DLD1 (cell line): ENCODE measurements at regions not wholly inside any gene's neighbourhood (a gene's known extent, or its start where the extent isn't known, plus 50 kb on each side); places are given as distances from the start of the nearest gene placed in this dataset.
"Not testable (repeated sequence)": the region's sequence is repeated elsewhere in the genome, so short reads cannot be mapped to it uniquely, and the experiment has no call there.

Experiments used
- in situ Hi-C: cut with HindIII; loops from 2 replicates; pipeline ENCODE4 v1.10.0; 2017; ENCODE audit warnings: low sequenced_read_pairs

GRCh38 chr2:125681576-125681975 is 974.4 kb upstream of the GYPC start:
- in situ Hi-C loops: no loop called here

DNA sequence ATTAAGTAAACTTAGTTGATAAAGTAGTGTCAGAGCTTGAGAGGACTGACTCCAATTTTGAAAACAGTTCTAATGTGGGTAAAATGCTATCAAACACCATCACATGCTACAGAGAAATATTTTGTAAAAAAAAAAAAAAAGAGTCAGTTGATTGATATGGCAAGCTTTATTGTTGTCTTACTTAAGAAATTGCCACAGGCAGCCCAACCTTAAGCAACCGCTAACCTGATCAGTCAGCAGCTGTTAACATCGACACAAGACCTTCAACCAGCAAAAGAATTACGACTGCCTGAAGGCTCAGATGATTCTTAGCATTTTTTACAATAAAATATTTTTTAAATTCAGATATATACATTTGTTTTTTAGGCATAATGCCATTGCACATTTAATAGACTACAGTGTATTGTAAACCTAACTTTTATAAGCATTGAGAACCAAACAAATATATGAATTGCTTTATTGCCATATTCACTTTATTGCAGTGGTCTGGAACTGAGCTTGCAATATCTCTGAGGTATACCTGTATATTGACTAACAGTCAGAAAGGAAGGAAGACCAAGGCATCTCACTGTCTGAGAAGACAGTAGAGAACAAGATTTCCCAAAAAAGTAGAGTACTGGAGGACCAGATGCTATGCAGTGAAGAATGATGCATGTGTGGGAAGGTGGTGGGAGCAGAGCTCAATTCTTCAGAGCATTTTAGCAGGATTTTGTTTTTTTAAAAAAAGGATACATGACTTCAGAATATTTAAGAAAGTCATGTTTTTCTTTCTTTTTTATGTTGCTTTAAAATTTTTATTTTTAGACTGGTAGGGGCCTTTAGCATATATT is 973.8 kb upstream of the GYPC start:
- in situ Hi-C loops: no loop called here

- in situ Hi-C loops: no loop called here
Measured at GRCh38 chr2:125684256-125684655, 971.7 kb upstream of the GYPC start.

DNA sequence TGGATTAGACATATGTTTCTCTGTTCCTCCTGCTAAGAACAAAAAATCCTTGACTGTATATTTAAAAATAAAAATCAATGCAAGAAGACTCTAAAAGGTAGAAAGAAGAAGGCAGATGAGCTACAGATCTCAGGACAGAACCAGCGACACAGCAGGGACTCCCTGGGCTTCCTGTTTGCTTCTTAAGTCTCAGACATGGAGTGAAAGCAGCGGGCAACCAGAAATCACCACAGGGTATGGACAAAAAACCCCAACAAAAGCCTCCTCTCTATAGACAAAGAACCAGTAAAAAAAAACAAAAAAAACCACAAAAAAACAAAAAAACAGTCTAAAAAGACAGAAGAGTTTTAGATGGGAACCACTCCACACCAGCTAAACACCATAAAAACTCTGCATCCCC is 971.0 kb upstream of the GYPC start:
- in situ Hi-C loops: no loop called here

- in situ Hi-C loops: no loop called here
Measured at GRCh38 chr2:125696560-125696959, 959.4 kb upstream of the GYPC start.

DNA sequence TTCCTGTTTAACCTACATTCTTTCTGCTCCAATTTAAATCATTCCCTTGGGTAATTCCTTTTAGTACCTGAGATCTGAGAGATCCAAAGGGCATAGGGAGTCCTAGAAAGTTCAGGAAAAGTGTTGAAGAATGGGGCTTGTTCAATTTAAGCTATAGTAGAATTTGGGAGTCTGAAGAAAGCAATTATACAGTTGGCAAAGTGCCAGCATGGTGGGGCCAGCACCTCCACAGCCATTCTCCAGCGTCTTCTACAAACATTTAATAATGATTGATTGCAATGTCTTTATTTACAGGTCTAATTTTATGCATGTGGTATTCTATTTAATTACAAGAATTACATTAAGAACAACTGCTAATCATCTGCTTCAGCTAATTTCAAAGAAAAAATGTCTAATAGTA is 957.7 kb upstream of the GYPC start:
- in situ Hi-C loops: no loop called here

DNA sequence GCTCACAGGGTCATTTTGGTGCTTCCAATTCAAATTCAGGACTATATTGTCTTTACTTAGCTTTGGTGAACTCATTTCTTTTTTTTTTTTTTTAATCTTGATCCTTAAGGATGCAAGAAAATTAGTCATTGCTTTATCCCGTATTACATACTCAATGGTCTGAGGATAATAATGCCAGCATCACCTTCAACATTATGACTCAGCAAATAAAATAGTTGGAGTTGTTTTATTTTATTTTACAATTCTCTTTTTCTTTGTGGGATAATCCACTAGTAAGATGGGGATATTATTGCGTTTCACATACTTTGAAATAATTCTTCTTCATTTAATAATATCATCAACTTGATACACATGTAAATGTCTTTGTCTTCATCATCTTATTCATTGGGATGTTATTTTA is 954.9 kb upstream of the GYPC start:
- in situ Hi-C loops: no loop called here

DNA sequence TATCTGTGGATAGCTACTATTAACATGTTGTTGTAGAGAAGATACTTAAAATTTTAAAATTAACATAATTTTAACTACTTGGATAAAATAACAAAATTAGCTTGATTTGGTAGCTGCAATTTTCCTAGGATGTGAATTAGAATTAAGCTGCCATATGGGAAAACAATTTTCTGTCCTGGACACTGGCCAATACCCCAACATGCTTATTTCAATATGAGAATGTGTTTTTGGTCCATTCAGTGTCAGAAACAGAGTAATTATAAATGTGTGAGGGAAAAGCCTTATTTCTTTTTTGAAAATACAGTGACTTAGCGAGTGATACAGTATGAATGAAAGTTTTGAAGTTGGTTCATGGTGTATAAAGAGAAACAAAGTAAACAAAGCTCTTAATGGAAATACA is 948.3 kb upstream of the GYPC start:
- in situ Hi-C loops: no loop called here

DNA sequence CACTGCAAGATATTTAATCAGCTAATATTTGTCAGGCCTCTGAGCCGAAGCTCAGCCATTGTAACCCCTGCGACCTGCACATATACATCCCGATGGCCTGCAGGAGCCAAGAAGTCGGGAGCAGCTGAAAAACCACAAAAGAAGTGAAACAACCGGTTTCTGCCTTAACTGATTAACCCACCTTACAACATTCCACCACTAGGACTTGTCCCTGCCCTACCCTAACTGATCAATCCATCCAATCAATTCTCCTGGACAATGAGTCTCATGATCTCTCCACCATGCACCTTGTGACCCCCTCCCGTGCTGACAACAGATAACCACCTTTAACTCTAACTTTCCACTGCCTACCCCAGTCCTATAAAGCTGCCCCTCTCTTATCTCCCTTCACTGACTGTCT is 945.4 kb upstream of the GYPC start:
- in situ Hi-C loops: no loop called here

- in situ Hi-C loops: no loop called here
Measured at GRCh38 chr2:125711075-125711474, 944.9 kb upstream of the GYPC start.

GRCh38 chr2:125713533-125713932 is 942.4 kb upstream of the GYPC start:
- in situ Hi-C loops: no loop called here

DNA sequence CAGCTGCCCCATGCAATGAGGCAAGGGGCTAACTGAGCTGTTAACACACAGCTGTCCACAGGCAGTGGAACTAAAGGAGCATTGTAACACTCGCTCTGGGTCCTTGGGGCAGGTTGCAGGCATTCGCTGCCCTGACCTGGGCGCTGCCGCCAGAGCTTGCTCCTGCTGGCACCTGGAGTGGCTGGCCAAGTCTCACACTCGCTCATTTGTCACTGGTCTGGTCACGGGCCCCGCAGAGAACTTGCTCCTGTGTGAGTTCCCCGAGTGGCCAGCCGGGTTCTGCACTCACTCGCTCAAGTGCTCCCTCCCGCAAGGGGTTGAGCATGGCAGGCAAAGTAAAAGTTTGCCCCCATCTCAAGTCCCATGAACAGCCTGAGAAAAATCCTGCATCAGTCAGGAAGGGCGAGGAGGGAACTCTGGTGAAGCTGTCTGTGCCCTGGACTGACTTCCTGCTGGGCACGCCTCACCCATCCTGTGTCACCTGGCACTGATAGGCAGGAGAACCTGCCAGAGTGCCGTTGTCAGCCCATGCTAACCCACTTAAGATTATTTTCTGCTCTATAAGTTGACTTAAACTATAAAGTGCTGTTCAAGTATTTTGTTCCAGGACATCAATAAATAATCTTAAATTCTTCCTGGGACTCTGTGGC is 934.8 kb upstream of the GYPC start:
- in situ Hi-C loops: no loop called here

- in situ Hi-C loops: no loop called here
Measured at GRCh38 chr2:125730921-125731320, 925.0 kb upstream of the GYPC start.

- in situ Hi-C loops: no loop called here
Measured at GRCh38 chr2:125736306-125736705, 919.7 kb upstream of the GYPC start.

DNA sequence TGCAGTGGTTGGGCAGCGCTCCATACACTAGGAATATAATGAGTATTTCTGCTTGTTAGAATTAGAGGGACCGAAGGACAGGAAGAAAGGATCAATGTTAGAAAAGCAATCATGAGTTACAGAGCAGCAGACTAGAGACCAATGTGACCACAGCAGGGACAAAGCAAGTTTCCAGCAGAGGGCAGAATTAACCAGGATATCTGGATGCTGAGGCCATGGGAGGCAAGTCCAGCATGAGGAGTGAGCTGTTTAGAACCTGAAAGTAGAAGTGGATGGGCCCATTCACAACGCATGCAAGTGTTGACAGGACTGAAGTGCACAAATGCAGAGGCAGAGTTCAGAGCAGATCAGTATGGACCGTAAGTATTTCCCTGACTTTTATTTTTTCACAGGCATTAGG is 910.4 kb upstream of the GYPC start:
- in situ Hi-C loops: no loop called here

DNA sequence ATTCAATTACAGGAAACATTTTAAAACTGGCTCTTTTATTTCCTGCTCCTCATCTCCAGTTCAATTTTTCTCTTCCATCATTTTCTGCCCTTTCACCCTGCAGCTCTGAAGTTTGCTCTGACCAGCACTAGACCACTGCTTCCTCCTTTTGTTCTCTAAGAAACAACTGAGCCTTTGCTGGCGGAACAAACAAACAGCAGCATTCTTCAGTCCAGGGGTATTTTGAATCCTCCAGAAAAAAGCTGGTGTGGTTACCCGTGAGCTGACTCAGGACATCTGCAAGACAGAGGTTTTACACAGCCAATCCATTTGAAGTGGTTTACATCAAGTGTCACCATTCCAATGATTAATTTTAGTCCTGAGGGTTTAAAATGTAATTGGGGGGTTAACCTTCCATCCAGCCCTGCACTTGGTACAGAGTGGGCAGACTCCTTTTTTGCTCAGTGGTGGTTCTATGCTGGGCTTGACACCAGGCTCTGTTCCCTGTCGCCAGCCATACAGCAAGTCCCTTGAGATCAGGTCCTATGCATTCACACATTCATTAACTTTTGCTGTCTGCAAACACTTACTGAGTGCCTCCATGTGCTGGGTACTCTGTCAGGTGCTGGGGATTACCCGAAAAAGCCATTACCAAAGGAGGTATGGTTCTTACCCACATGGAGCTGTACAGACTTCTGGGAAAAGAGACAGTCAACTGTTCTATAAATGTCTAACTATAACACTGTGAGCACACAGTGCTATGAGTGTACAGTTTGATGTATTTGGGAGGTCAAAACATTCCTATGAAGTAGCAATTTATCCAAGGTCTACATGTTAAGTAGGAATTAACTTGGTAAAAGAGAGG is 909.4 kb upstream of the GYPC start:
- in situ Hi-C loops: no loop called here

DNA sequence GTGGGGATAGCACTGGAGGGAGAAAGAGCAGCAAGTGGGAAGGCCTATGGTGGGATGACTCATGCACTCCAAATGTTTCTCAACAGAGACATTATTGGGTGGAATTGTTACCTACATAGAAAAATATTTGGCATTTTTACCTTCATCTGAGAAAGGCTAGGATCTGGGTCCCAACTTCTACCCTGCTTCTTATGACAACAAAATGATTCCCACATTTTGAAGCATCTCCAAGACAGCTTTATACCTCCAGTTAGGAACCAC is 908.9 kb upstream of the GYPC start:
- in situ Hi-C loops: no loop called here

DNA sequence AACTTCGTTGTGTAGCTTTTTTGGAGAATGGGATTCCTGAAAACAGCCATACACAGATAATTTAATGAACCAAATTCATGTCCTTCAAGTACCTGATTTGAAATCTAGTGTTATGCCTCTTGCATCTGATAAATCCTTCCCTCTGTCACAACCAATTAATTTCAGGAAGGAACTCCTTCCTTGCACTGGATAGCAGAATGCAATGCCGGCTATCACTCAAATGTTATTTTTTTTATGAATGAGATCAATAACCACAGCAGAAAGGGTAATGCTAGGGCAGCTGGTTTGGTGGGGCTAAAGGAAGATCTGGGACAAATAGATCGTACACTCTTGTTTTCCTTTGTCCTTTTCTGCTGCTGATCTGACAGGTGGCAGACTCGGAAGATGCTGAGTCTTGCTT is 899.5 kb upstream of the GYPC start:
- in situ Hi-C loops: no loop called here

DNA sequence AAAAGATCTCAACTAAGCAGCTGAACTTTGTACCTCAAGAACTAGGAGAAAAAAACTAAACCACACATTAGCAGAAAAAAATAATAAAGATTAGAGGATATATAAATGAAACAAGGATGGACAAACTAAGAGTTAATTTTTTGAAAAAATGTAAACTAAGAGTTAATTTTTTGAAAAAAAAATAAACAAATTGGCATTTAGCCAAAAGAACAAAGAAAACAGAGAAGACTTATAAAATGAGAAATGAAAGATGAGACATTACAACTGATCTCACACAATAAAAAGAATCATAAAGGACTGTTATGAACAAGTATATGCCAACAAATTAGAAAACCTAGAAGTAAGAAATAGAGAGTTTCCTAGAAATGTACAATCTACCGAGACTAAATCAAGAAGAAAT is 859.2 kb upstream of the GYPC start:
- in situ Hi-C loops: no loop called here

DNA sequence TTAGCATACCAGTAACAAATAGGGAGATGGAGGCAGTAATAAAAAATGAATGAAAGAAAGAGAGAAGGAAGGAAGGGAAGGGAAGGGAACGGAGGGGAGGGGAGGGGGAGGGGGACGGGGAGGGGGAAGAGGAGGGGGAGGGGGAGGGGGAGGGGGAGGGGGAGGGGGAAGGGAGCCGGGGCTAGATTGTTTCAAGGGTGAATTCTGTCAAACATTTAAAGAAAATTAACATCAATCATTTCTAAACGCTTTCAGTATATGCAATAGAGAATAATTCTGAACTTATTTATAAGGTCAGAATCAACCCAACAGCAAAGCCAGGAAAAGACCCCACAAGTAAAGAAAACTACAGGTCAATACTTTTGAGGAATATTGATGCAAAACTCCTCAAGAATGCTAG is 858.8 kb upstream of the GYPC start:
- in situ Hi-C loops: no loop called here

GRCh38 chr2:125822746-125823145 is 833.2 kb upstream of the GYPC start:
- in situ Hi-C loops: no loop called here

- in situ Hi-C loops: not testable (repeated sequence)
Measured at GRCh38 chr2:125825781-125826180, 830.2 kb upstream of the GYPC start.
